Sigmoid colon (tissue), 6 donors: ENCODE measurements at regions not wholly inside any gene's neighbourhood (a gene's known extent, or its start where the extent isn't known, plus 50 kb on each side); places are given as distances from the start of the nearest gene placed in this dataset.

Experiments used
- DNase-seq: peaks from one replicate; pipeline ENCODE4 v3.0.0-alpha.2; 2019
- H3K27ac ChIP-seq, 4 donors: fragments of 200-600 bp; sonication (generic); one replicate each; pipeline ENCODE4 v1.5.1; 2016 to 2019; ENCODE audit warnings: mild to moderate bottlenecking in 1 of 4
- H3K27me3 ChIP-seq, 3 donors: fragments of 200-600 bp; sonication (generic); one replicate each; pipeline ENCODE4 v1.5.1; 2019; ENCODE audit warnings: mild to moderate bottlenecking in 1 of 3
- H3K36me3 ChIP-seq, 4 donors: fragments of 200-600 bp; sonication (generic); one replicate each; pipeline ENCODE4 v1.5.1; 2016 to 2019
- H3K4me1 ChIP-seq, 4 donors: fragments of 200-600 bp; sonication (generic); one replicate each; pipeline ENCODE4 v1.5.1; 2017 to 2019
- H3K4me3 ChIP-seq, 4 donors: fragments of 200-600 bp; sonication (generic); one replicate each; pipeline ENCODE4 v1.5.1; 2017 to 2019; ENCODE audit warnings: mild to moderate bottlenecking in 2 of 4, moderate library complexity in 1 of 4
- H3K9me3 ChIP-seq, 4 donors: fragments of 200-600 bp in 3 of 4; sonication (generic) in 3 of 4; one replicate each; pipeline versions ENCODE4 v1.5.1 to v1.6.1; 2013 to 2019
- CTCF ChIP-seq, 4 experiments: fragments of 450-650 bp in 3 of 4; fragments of 200-600 bp in 1 of 4; IDR thresholded peaks; one replicate each; pipeline ENCODE4 v1.5.1; 2016 to 2019; ENCODE audit warnings: antibody characterized with exemption in 4 of 4, mild to moderate bottlenecking in 3 of 4, moderate library complexity in 2 of 4
- EP300 ChIP-seq, 4 donors: sonication (generic); formaldehyde crosslinking; IDR thresholded peaks; one replicate each; pipeline ENCODE4 v1.6.1; 2017; ENCODE audit warnings: antibody characterized with exemption in 4 of 4
- POLR2A ChIP-seq, 2 donors: fragments of 450-650 bp; IDR thresholded peaks; one replicate each; pipeline ENCODE4 v1.6.1; 2016; ENCODE audit warnings: antibody characterized with exemption in 2 of 2, mild to moderate bottlenecking in 2 of 2, moderate library complexity in 2 of 2
- POLR2AphosphoS5 ChIP-seq, 4 donors: sonication (generic); formaldehyde crosslinking; IDR thresholded peaks; one replicate each; pipeline ENCODE4 v1.6.1; 2017; ENCODE audit warnings: antibody characterized with exemption in 4 of 4
- WGBS, 2 donors: extraction: QIAGEN DNeasy Blood & Tissue Kit; methylation state at CpG; one replicate each; pipeline ENCODE4 v1.1.7; 2013; 5-methylcytosine and 5-hydroxymethylcytosine counted together
- intact Hi-C: fragments of 100-400 bp; cut with DNase I; formaldehyde crosslinking; loops from one replicate; pipeline ENCODE4 v1.15.1; 2023
- donor health status: healthy with polysubstance abuse.
- donor health status: healthy.

- H3K27me3 ChIP-seq = peaks cover 0 to 11% (median 0%) of the 10 kb centered on the region in 3 donors
Measured at GRCh38 chr7:155998766-155999630, 186.7 kb upstream of the SHH start.

GRCh38 chr7:155998328-155998691, 186.0 kb upstream of the SHH start:
- 22 to 66% methylated on average over 23 of the region's 23 CpGs for WGBS, 2 donors

More at GRCh38 chr7:155998766-155999630, 186.7 kb upstream of the SHH start:
- WGBS, 2 donors = 57 to 83% methylated on average over 25 of the region's 25 CpGs
- H3K9me3 ChIP-seq = no peaks in the 10 kb centered on the region
- TF ChIP-seq POLR2AphosphoS5 (IDR thresholded peaks at IDR 0.05) (no peak), CTCF (IDR thresholded peaks at IDR 0.05) (no peak), POLR2A (IDR thresholded peaks at IDR 0.05) (no peak), EP300 (IDR thresholded peaks at IDR 0.05) (no peak)
- H3K27ac ChIP-seq = no peak overlapping the region
- intact Hi-C loops = no loop called here
- DNase-seq = no peak
- no peaks in the 10 kb centered on the region for H3K36me3 ChIP-seq
- H3K4me1 ChIP-seq = no peaks in the 10 kb centered on the region
- H3K4me3 ChIP-seq = no peak overlapping the region

GRCh38 chr7:155997431-155998327, 185.4 kb upstream of the SHH start:
- 62 to 69% methylated on average over 35 of the region's 35 CpGs for WGBS, 2 donors
- Histone ChIP-seq H3K27ac (no peak overlapping the region), H3K36me3 (no peaks in the 10 kb centered on the region), H3K27me3 (peaks cover 0 to 11% (median 0%) of the 10 kb centered on the region in 3 donors), H3K4me3 (no peak overlapping the region), H3K4me1 (no peaks in the 10 kb centered on the region), H3K9me3 (no peaks in the 10 kb centered on the region)
- DNase-seq = no peak
- TF ChIP-seq EP300 (IDR thresholded peaks at IDR 0.05) (no peak), POLR2AphosphoS5 (IDR thresholded peaks at IDR 0.05) (no peak), POLR2A (IDR thresholded peaks at IDR 0.05) (no peak), CTCF (IDR thresholded peaks at IDR 0.05) (no peak)
- intact Hi-C loops = no loop called here

More at GRCh38 chr7:155998328-155998691, 186.0 kb upstream of the SHH start:
- Histone ChIP-seq H3K27me3 (peaks cover 0 to 11% (median 0%) of the 10 kb centered on the region in 3 donors), H3K36me3 (no peaks in the 10 kb centered on the region), H3K9me3 (no peaks in the 10 kb centered on the region), H3K4me1 (no peaks in the 10 kb centered on the region), H3K4me3 (no peak overlapping the region), H3K27ac (no peak overlapping the region)
- DNase-seq = no peak
- no peak for TF ChIP-seq POLR2AphosphoS5 (IDR thresholded peaks at IDR 0.05)
- TF ChIP-seq CTCF (IDR thresholded peaks at IDR 0.05) = no peak
- TF ChIP-seq EP300 (IDR thresholded peaks at IDR 0.05) = no peak
- no peak for TF ChIP-seq POLR2A (IDR thresholded peaks at IDR 0.05)
- intact Hi-C loops = no loop called here

- no peaks in the 10 kb centered on the region for H3K4me1 ChIP-seq
- H3K4me3 ChIP-seq = no peak overlapping the region
- TF ChIP-seq POLR2AphosphoS5 (IDR thresholded peaks at IDR 0.05) (no peak), EP300 (IDR thresholded peaks at IDR 0.05) (no peak), CTCF (IDR thresholded peaks at IDR 0.05) (no peak)
- WGBS, 2 donors = 41 to 64% methylated on average over 12 of the region's 12 CpGs
- peaks cover 0 to 11% (median 0%) of the 10 kb centered on the region in 3 donors for H3K27me3 ChIP-seq
- DNase-seq = no peak
- H3K36me3 ChIP-seq = no peaks in the 10 kb centered on the region
- no peaks in the 10 kb centered on the region for H3K9me3 ChIP-seq
- H3K27ac ChIP-seq = no peak overlapping the region
- intact Hi-C loops = no loop called here
Measured at GRCh38 chr7:155996718-155997280, 184.5 kb upstream of the SHH start.
